ENCODE measurements at regions not wholly inside any gene's neighbourhood (a gene's known extent, or its start where the extent isn't known, plus 50 kb on each side); places are given as distances from the start of the nearest gene placed in this dataset.
"Not testable (repeated sequence)": the region's sequence is repeated elsewhere in the genome, so short reads cannot be mapped to it uniquely, and the experiment has no call there.

GRCh38 chr4:124053872-124054538 is 657.4 kb downstream of the SPRY1 start:
- DNase-seq (ENCODE audit: low read depth), result no peak

DNA sequence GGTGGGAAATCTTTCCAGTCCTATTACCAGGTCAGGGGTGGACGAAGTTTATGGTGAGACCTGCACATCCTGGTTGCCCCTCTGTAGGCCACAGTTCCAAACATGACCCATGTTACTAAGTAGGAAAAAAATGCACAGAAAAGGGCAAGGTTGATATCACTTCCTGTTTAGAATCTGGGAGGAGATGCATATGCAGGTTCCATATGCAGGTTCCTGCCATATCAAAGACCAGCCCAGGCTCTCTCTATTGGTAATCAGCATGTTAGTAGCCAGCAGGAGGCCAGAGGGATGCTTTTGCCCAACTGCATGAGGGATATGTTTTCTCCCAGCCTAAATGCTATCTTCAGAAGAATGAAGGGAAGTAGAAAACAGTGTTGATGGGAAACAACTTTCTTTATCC is 657.2 kb downstream of the ANKRD50 start:
- DNase-seq (ENCODE audit: low read depth), result no peak

DNA sequence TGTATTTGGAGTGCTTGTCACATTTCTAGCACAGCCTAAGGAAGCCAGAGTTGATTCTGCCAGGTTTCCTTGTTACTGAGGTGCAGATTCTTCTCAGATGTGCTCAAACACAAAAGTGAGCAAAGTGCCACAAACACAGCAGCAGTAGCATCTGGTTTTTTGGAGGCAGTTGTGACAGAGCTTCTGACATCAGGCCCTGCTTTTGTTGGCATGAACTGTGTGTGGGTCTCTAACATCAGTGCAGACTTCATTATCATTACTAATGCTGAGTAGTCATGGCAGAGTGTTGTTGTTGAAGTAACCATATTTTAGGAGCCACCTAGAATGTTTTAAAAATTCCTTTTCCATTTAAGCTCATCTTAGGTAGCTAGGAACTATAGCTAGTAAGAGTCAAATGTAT is 656.6 kb downstream of the ANKRD50 start:
- no peak for DNase-seq (ENCODE audit: low read depth)

- no peak for DNase-seq (ENCODE audit: low read depth)
Measured at GRCh38 chr4:124060261-124060918, 652.1 kb downstream of the ANKRD50 start.

DNA sequence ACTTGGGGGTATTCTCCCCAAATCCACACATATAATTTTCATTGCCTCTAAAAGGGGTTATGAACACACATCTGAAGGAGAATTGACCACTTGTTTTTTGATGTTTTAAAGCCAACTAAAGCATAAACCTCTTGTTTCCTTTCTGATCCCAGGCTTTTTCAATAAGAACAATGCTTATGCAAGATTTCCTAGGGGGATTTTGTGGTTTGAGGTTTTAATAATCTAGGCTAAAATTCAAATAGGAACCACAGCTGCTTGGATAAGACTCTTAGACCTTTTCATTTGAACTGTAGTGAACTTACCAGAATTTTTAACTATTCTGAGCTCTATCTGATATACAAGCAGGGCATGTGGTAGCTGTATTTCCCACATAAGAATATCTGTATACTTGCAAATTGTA is 651.1 kb downstream of the ANKRD50 start:
- no peak for DNase-seq (ENCODE audit: low read depth)

GRCh38 chr4:124065422-124065821 is 647.1 kb downstream of the ANKRD50 start:
- no peak for DNase-seq (ENCODE audit: low read depth)

- DNase-seq (ENCODE audit: low read depth), result no peak
Measured at GRCh38 chr4:124065936-124066335, 646.6 kb downstream of the ANKRD50 start.

DNA sequence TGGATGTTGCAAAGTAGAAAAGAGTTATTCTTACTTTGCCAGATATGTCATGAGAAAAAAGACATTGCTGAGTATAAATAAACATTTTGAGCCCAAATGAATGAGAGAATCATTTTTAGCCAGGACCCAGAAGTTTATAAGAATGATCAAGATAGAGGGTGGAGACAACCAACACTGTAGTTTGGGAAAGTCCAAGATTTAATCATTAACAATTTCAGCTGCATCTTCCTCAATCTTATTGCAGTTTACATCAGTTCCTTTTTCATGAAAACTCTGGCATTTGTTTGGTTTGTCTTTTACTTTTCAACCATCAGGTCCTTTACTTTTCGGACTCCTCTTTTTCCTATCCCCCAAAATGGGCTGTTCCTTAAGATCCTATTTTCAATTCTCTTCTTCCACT is 645.9 kb downstream of the ANKRD50 start:
- DNase-seq (ENCODE audit: low read depth), result no peak

- DNase-seq (ENCODE audit: low read depth), result no peak
Measured at GRCh38 chr4:124067046-124067445, 645.5 kb downstream of the ANKRD50 start.

- no peak for DNase-seq (ENCODE audit: low read depth)
Measured at GRCh38 chr4:124070688-124071484, 641.6 kb downstream of the ANKRD50 start.

- DNase-seq (ENCODE audit: low read depth), result not testable (repeated sequence)
Measured at GRCh38 chr4:124075276-124075675, 637.3 kb downstream of the ANKRD50 start.

- DNase-seq (ENCODE audit: low read depth), result no peak
Measured at GRCh38 chr4:124079174-124079780, 633.3 kb downstream of the ANKRD50 start.

GRCh38 chr4:124083711-124084110 is 628.8 kb downstream of the ANKRD50 start:
- DNase-seq (ENCODE audit: low read depth), result no peak

- no peak for DNase-seq (ENCODE audit: low read depth)
Measured at GRCh38 chr4:124085561-124086180, 626.9 kb downstream of the ANKRD50 start.

DNA sequence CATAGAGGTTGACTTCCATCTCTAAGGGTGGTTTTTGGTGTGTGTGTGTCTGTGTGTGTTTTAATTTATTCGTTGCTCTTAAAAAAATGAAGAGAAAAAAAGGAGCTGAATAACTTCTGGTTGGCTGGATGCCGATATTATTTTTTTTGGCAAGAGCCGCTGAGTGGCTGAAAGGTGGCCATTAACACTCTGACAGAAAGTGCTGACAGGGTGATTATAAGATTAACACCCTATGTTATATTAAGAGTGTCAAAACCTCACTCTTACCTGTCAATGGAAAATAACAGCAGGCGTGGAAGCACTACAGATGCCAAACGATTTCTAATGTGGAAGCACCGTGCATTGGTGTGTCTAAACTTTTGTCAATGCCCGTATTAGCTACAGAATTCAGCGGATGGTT is 622.5 kb downstream of the ANKRD50 start:
- no peak for DNase-seq (ENCODE audit: low read depth)

GRCh38 chr4:124092101-124092500 is 620.4 kb downstream of the ANKRD50 start:
- no peak for DNase-seq (ENCODE audit: low read depth)

DNA sequence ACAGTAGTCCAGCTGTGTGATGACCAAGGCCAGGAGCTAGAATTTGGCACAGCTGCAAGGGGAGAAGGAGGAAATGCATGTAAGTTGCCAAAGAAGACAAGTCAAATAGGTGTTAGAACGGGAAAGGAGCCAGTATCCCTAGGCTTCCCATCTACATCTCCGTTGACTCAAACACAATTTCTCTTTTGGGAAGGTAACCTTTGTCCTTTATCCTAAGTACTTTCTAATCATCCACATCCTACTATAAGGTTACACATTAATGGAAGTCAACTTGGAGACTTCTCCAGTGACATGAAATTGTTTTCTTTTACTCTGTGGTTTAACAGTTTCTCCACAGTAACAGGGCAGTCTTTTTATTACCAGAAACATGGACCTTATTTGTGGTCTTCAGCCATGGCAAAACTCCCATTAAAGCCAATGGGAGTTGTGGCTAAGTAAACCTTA is 620.0 kb downstream of the ANKRD50 start:
- no peak for DNase-seq (ENCODE audit: low read depth)

GRCh38 chr4:124095621-124096020 is 616.9 kb downstream of the ANKRD50 start:
- no peak for DNase-seq (ENCODE audit: low read depth)

- DNase-seq (ENCODE audit: low read depth), result no peak
Measured at GRCh38 chr4:124096290-124096689, 616.2 kb downstream of the ANKRD50 start.

DNA sequence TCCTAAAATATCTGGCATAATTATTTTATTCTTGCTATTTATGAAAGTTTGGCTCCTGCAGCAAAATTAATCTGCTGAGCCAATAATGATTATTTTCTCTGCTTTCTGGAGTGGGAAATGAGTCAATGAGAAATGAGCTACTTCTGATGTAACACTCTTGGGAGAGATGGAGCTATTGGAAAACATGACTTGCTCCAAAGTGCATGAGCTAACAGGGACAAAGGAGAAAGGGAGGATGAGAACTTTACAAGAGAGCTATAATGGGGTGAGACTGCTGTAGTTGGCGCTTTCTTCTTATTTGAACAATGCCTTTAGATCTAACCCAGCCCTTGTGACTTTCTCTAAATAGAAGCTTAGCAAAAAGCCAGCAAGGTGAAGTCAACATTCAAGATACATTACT is 615.1 kb downstream of the ANKRD50 start:
- DNase-seq (ENCODE audit: low read depth), result no peak

DNA sequence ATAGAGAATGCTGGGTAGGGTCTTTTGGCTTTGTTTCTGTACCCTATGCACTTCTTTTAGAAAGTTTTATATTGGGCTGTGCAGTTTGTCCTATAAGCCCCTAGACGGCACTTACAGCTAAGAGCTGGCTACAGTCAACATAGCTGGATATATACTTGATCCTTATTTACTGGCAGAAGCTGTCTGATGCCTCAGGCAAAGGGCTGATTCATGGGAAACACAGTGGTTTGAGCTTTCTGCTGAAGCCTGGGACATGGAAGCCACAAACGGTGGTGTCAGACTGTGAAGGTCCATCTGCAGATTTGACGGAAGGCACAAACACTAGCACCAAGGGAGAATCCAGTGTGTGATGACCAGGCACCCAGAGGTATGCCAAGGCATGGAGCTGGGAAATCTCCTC is 608.4 kb downstream of the ANKRD50 start:
- no peak for DNase-seq (ENCODE audit: low read depth)

GRCh38 chr4:124104628-124105027 is 607.9 kb downstream of the ANKRD50 start:
- no peak for DNase-seq (ENCODE audit: low read depth)
